Stimulated activated naive CD4-positive, alpha-beta T cell treated with Interleukin-2 at 50 U/mL for 16 hours (primary cell): ENCODE measurements at regions not wholly inside any gene's neighbourhood (a gene's known extent, or its start where the extent isn't known, plus 50 kb on each side); places are given as distances from the start of the nearest gene placed in this dataset.

Source experiments
- DNase-seq: peaks from one replicate; lab custom pipeline; 2025; lab: John Stamatoyannopoulos, UW

- DNase-seq = no peak
These were observed 111.0 kb upstream of the TGFBR2 start for GRCh38 chr3:30495172-30496065.

DNA sequence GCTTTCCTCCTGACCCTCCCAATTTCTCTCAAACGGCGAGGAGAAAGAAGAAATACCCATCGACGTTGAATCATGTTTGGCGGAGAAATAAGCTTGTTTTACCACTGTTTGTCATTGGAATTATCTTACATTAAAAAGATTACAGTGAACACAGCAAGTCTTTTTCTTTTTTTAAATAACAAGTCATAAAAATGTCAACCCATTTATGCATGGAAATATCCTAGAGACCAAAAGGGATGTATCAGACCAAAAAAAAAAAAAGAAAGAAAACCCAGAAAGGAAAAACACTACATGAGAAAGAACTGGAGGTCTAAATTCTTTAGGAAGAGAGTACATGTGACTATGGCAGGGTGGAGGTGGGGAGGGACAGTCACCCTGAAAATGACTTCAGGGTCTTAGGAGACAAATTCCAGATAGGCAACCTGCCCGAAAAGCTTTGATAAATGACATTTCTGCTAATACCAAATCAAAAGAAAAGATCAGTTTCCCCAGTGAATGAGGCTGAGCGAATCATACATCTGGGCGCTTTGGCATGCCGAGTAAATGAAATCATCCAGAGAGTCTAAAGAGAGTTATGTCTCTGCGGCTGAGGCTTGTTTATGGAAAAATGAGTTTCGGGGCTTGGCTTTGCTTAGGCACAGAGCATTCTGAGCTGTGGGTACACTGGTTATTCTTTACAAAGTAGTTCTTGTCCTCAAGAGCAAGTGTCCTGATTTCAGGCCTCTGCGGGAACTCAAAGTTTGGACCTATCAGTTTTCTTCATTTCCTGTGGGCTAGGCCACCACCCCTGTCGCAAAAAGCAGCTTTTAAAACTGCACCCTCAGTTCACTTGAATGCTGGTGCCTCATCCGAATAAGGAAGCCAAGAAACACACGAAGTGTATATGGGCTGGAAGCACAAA lies 110.1 kb upstream of the TGFBR2 start:
- no peak for DNase-seq

DNA sequence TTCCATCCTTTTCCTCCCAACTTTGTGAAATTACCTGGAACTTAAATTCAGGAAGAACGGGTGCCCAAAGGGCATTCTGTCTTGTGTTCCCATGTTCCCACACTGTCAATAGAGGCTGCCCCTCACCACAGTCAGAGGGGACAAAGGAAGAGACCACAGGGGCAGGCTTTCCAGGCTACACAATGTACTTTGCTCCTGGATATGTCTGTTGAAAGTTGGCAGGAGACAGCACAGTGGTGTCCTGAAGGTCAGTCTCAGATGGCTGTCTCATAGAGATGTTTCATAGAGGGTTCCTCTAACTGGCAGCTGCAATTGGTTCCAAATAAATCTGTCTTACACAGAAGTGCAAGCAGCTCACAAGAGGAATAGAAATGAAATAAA lies 107.8 kb upstream of the TGFBR2 start:
- DNase-seq = no peak

DNA sequence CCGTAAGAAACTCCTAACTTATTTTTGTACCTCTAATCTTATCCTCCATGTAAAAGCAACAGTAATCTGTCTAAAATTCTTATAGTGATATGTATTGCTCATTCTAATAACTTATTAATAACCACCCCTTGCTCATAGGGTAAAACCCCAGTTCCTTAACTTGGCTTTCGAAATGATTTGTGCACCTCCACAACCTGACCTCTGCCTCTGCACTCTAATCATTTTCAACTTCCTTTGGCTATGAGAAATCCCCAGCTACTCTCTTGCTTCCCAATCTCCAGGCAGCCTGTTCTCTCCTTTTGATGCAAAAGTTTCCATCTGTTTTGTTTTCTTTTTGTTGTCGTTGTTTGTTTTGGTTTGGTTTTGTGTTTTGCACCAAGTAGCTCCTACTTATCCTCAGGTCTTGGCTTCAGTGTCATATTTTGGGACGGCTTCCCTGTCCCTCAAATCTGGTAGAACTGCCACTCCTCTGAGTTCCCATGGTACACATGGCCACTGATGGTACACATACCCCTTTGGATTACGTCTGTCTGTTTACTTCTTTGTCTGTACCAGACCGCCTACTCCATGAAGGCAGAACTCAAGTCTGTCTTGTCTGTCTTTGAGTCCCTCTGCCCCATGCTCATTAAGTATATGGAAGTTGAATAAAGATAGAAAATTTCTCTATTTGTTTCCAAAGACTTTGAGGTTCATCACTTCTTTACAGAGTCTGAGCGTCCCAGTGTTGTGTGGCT lies 105.6 kb upstream of the TGFBR2 start:
- DNase-seq = no peak

- DNase-seq = no peak
These were observed 104.9 kb upstream of the TGFBR2 start for GRCh38 chr3:30501526-30501925.

DNA sequence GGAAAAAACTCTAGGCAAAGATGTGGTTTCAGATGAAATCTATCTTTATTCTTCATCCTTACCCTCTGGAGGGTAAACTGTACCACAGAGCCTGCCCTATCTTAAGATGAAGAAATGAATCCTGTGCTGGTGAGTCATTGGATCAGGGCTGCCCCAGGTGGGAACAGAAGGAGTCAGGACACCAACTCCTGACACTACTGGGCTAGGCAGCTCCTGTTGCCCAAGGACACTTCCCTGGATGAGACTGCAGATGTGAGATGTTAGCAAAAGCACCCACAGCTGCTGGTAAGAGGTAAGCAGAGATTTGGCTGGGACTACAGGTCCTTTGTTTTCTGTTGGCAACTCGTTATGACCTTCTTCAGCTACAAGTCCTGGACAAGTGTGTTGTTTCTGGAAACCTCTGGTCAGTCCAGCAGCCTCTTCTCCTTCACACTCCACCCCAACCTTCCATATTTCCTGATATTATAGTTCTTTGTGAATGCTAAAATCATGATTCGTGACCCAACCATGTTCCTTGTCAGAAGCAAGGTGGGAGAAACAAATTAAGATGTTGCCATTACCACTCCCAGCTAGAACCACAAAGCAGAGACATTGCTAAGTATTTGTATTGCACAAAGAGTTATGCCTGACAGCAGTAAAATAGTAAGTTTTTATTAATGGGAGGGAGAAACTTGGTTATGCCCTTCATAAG lies 104.2 kb upstream of the TGFBR2 start:
- no peak for DNase-seq

GRCh38 chr3:30502742-30503073 lies 103.7 kb upstream of the TGFBR2 start:
- DNase-seq = no peak

- no peak for DNase-seq
These were observed 103.0 kb upstream of the TGFBR2 start for GRCh38 chr3:30503446-30503845.

- DNase-seq = no peak
These were observed 101.5 kb upstream of the TGFBR2 start for GRCh38 chr3:30504939-30505338.

DNA sequence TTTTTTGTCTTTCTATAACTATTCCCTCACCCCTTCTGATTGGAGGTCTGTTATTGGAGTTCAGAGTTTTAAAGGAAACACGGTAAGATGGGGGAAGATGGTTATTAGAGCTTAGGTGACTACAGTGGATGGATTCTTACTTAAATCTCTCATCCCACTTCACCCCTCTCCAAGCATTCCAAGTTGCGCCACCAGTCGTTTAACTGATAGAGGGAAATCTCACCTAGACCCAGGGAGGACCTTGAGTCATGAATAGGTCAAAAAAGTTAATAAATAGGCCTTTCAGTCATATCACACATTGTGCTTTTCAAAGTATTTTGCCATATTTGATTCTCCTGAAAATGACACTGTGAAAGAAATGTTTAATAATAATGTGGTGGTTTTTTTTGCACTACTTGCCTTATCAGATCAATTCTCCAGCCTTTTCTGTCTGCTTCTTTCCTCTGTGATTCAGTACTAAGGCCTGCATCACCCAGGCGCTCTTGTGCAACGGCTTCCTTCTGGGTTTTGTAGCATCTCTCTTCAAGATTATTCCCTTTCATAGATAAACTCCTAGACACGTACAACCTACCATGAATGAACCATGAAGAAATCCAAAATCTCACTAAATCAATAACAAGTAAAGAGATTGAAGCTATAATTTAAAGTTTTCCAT lies 100.4 kb upstream of the TGFBR2 start:
- no peak for DNase-seq

DNA sequence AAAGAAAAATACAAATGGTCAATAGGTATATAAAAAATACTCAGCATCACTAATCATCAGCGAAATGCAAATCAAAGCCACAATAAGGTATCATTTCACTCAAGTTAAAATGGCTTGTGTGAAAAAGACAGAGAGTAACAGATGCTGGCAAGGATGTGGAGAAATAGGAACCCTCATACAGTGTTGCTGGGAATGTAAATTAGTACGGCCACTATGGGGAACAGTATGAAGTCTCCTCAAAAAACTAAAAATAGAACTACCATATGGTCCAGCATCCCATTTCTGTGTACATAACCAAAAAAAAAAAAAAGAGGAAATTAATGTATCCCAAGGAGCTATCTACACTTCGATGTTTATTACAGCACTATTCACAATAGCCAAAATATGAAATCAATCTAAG lies 98.1 kb upstream of the TGFBR2 start:
- no peak for DNase-seq

DNA sequence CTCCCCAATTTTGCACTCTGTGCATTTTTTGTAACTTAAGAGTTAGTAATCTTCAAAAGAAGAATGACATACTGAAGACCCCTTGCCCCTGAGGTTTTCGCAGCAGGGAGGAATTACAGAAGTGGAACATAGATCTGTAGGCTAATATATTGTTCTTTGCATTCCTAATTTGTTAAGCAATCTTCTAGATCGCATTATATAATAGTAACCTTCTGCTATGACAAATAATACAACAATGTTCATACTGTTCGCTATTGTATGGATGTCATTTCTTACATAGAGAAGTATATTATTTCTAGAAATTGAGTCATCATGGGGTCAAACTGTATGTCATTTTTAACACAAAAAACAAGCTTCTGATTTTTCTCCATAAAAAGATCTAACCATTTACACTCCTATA lies 95.8 kb upstream of the TGFBR2 start:
- no peak for DNase-seq

GRCh38 chr3:30511524-30512251 lies 94.7 kb upstream of the TGFBR2 start:
- DNase-seq = no peak

DNA sequence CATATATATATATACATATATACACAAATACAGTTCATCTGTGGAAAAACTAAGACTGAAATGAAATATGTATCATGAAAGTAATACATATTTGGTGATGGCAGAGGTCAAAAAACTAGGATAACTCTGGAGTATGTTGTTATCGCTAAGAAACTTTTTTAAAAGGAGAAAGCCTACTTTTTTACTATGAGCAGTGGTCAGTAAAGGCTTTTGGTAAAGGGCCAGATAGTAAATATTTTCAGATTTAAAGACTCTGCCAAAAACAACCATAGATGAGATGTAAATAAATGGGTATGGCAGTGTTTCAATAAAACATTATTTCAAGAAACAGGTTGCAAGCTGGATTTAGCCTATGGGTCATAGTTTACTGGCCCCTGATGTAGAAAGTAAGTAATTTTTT lies 93.8 kb upstream of the TGFBR2 start:
- no peak for DNase-seq

DNA sequence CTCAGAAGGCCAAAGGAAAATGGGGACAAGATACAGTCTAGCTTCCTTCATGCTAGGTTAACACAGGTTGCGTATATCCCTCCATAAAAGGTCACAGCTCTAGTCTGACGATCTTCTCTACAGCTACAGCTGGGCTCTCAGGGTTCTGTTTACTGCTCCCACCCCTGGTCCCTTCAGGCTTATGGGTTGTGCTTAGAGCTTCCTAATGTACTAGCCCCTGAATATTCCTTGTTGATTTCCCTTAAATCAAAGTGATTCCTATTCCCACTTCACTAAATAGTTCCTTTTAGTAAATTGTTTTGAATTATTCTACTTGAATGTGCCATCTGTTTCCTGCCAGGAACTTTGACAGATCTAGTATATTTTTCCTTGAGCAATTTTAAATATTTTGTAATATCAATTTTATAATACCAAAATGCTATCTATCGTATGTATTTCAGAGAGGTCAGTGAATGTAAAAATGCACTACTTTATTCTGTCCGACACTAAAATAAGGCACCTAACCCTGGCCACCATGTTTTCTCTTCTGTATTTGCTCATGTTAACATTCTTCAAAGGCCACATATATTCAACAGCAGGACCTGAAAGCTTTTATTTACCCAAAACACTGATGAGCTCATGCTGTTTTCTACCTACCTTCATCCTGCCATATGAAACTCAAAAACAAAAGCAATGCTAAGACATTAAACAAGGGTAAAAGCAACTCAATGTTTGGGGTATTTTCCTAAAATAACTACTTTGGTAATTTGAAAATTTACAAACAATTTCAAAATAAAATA lies 92.8 kb upstream of the TGFBR2 start:
- no peak for DNase-seq

- DNase-seq = no peak
These were observed 90.2 kb upstream of the TGFBR2 start for GRCh38 chr3:30516238-30516637.

DNA sequence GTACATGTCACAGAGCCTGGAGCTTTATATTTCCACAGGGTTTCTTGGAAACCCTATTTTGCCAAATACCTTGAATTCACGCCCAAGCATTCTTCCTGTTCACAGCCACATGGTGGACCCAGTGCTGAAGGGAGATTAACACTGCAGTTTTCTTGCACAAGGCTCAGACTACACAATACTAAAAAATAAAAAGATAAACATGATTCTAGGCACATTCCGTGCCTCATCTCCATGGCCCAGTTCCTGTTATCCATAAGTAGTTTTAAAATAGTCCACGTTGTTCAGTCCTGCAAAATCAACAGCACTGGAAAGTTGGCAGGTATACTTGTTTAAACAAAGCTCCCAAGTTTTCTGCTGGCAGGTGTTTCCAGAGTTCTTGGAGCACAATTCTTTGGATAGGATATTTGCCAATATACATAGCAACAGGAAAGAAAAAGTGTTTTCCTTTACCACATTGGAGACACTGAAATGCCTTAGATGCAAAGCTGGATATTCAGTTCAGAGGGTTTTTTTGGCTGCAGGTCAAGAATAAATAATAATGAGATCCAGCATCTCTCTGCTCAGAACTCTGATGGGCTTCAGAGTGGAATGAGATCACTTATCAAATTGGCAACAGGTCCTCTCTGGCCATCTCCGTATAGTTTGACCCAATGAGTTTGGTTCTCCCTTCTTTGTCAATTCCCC lies 88.1 kb upstream of the TGFBR2 start:
- DNase-seq = no peak

GRCh38 chr3:30518872-30519271 lies 87.5 kb upstream of the TGFBR2 start:
- no peak for DNase-seq

- DNase-seq = no peak
These were observed 85.7 kb upstream of the TGFBR2 start for GRCh38 chr3:30520699-30521098.
